A673 (cell line): ENCODE measurements at regions not wholly inside any gene's neighbourhood (a gene's known extent, or its start where the extent isn't known, plus 50 kb on each side); places are given as distances from the start of the nearest gene placed in this dataset.

Experiments used
- BruUV-seq: library from RNA; stranded (reverse); fragments of 400-500 nt; replicated peaks from 2 replicates; lab custom pipeline; 2021; lab: Mats Ljungman, UMichigan
- CTCF ChIA-PET: fragments of 300-600 bp; sonication (Branson Sonifier 250); formaldehyde crosslinking; loops from one replicate; lab custom pipeline; 2022; ENCODE audit warnings: antibody characterized with exemption; lab: Charles Lee
- POLR2A ChIA-PET: fragments of 300-600 bp; sonication (Branson Sonifier 250); formaldehyde crosslinking; loops from one replicate; lab custom pipeline; 2022; ENCODE audit warnings: antibody characterized with exemption; ENCODE audit not compliant: low non-redundant PET; lab: Charles Lee
- DNase-seq: peaks from one replicate; pipeline ENCODE4 v3.0.0-alpha.2; 2015; ENCODE audit warnings: low spot score
- H3K27ac ChIP-seq: fragments of 200-600 bp; sonication (generic); 2 replicates; pipeline ENCODE4 v1.5.1; 2016; ENCODE audit warnings: mixed run types, low read depth, mild to moderate bottlenecking, mixed read lengths, antibody characterized with exemption, low read length; ENCODE audit not compliant: poor library complexity, severe bottlenecking
- H3K27me3 ChIP-seq: fragments of 200-600 bp; sonication (generic); replicated peaks from 2 replicates; pipeline ENCODE4 v1.6.1; 2017; ENCODE audit warnings: mixed run types, low read depth, mild to moderate bottlenecking, mixed read lengths, antibody characterized with exemption, low read length; ENCODE audit not compliant: insufficient read depth, poor library complexity
- H3K36me3 ChIP-seq: fragments of 200-600 bp; sonication (generic); 2 replicates; pipeline ENCODE4 v1.6.1; 2016; ENCODE audit warnings: mixed run types, mild to moderate bottlenecking, mixed read lengths, antibody characterized with exemption, low read length; ENCODE audit not compliant: insufficient read depth, poor library complexity, severe bottlenecking
- H3K4me1 ChIP-seq: fragments of 200-600 bp; sonication (generic); 2 replicates; pipeline ENCODE4 v1.6.1; 2017; ENCODE audit warnings: mixed run types, mild to moderate bottlenecking, mixed read lengths, antibody characterized with exemption, low read length; ENCODE audit not compliant: insufficient read depth, poor library complexity, severe bottlenecking
- H3K4me3 ChIP-seq: fragments of 200-600 bp; sonication (generic); 2 replicates; pipeline ENCODE4 v1.5.1; 2016; ENCODE audit warnings: low read depth, mixed run types, mild to moderate bottlenecking, mixed read lengths, low read length; ENCODE audit not compliant: poor library complexity, severe bottlenecking
- H3K9me3 ChIP-seq: fragments of 200-600 bp; sonication (generic); 2 replicates; pipeline ENCODE4 v1.6.1; 2016; ENCODE audit warnings: mixed run types, low read depth, mild to moderate bottlenecking, mixed read lengths, antibody characterized with exemption, low read length; ENCODE audit not compliant: poor library complexity, severe bottlenecking
- CTCF ChIP-seq: fragments of 300-800, 200-600 bp; sonication (generic); conservative IDR thresholded peaks from 2 replicates; pipeline ENCODE4 v1.5.1; 2017; ENCODE audit warnings: low read depth, mild to moderate bottlenecking, antibody characterized with exemption, low read length, moderate library complexity, mixed read lengths
- EZH2 ChIP-seq: fragments of 200-600 bp; sonication (generic); IDR thresholded peaks from 2 replicates; pipeline ENCODE4 v1.6.1; 2017; ENCODE audit warnings: borderline replicate concordance, low read depth, mild to moderate bottlenecking, mixed read lengths, antibody characterized with exemption, low read length; ENCODE audit not compliant: poor library complexity, severe bottlenecking
- intact Hi-C: fragments of 100-400 bp; cut with micrococcal nuclease; formaldehyde crosslinking; loops from one replicate; pipeline ENCODE4 v1.10.0; 2022; ENCODE audit not compliant: unreplicated experiment

- BruUV-seq = no TSS peak
- Histone ChIP-seq H3K36me3 (no peaks in the 10 kb centered on the region), H3K4me3 (no peak overlapping the region), H3K4me1 (no peaks in the 10 kb centered on the region), H3K27me3 (no peaks in the 10 kb centered on the region), H3K9me3 (peaks cover 3% of the 10 kb centered on the region), H3K27ac (no peak overlapping the region)
- TF ChIP-seq CTCF (no peak), EZH2 (no peak)
- ChIA-PET POLR2A (no interaction called here), CTCF (no interaction called here)
- DNase-seq = no peak
- intact Hi-C loops = no loop called here
Measured at GRCh38 chr14:80134321-80134720, 77.0 kb downstream of the DIO2 start.

GRCh38 chr14:80133457-80133856 is 77.8 kb downstream of the DIO2 start:
- Histone ChIP-seq H3K9me3 (peaks cover 3% of the 10 kb centered on the region), H3K4me1 (no peaks in the 10 kb centered on the region), H3K36me3 (no peaks in the 10 kb centered on the region), H3K4me3 (no peak overlapping the region), H3K27me3 (no peaks in the 10 kb centered on the region), H3K27ac (no peak overlapping the region)
- intact Hi-C loops = no loop called here
- BruUV-seq = no TSS peak
- POLR2A ChIA-PET = no interaction called here
- CTCF ChIA-PET = no interaction called here
- no peak for DNase-seq
- no peak for TF ChIP-seq CTCF
- no peak for TF ChIP-seq EZH2

- BruUV-seq = no TSS peak
- Histone ChIP-seq H3K9me3 (no peaks in the 10 kb centered on the region), H3K36me3 (no peaks in the 10 kb centered on the region), H3K27ac (no peak overlapping the region), H3K27me3 (no peaks in the 10 kb centered on the region), H3K4me1 (no peaks in the 10 kb centered on the region), H3K4me3 (no peak overlapping the region)
- ChIA-PET CTCF (no interaction called here), POLR2A (no interaction called here)
- no peak for TF ChIP-seq EZH2
- TF ChIP-seq CTCF = no peak
- intact Hi-C loops = no loop called here
- no peak for DNase-seq
Measured at GRCh38 chr14:80127466-80127865, 83.8 kb downstream of the DIO2 start.
